Natural killer cell treated with Interleukin-12 subunit alpha and Interleukin-12 subunit beta and Interleukin-15 and Interleukin-18, amount 100 ng/mL, for 72 hours (primary cell): ENCODE measurements at regions not wholly inside any gene's neighbourhood (a gene's known extent, or its start where the extent isn't known, plus 50 kb on each side); places are given as distances from the start of the nearest gene placed in this dataset.

Experiments used
- ATAC-seq, 2 donors: fragments of 150-1000 bp; cut with Tn5 transposase in 1 of 2; sonication (Bioruptor Pico), chemical (Tn5 transposase) in 1 of 2; 2 replicates each; pipeline ENCODE4 v1.10.0; 2021
- DNase-seq: peaks from one replicate; pipeline ENCODE4 v3.0.0; 2022; ENCODE audit warnings: low spot score
- H3K27ac Mint-ChIP-seq, 2 donors: 1 replicate in 1 of 2; 2 replicates in 1 of 2; pipeline ENCODE4 v1.8.0; 2022; ENCODE audit warnings: mixed read lengths in 2 of 2, mild to moderate bottlenecking in 1 of 2, moderate library complexity in 1 of 2
- H3K27me3 Mint-ChIP-seq, 2 donors: 1 replicate in 1 of 2; 2 replicates in 1 of 2; pipeline ENCODE4 v1.8.0; 2022; ENCODE audit warnings: mixed read lengths in 2 of 2
- H3K36me3 Mint-ChIP-seq: one replicate; pipeline ENCODE4 v1.8.0; 2022; ENCODE audit warnings: mixed read lengths
- H3K4me1 Mint-ChIP-seq, 2 donors: 1 replicate in 1 of 2; 2 replicates in 1 of 2; pipeline ENCODE4 v1.8.0; 2022; ENCODE audit warnings: low read depth in 2 of 2, mixed read lengths in 2 of 2, mild to moderate bottlenecking in 1 of 2
- H3K4me3 Mint-ChIP-seq: one replicate; pipeline ENCODE4 v1.8.0; 2022; ENCODE audit warnings: mixed read lengths
- H3K9me3 Mint-ChIP-seq: 2 replicates; pipeline ENCODE4 v1.8.0; 2022; ENCODE audit warnings: mixed read lengths

DNA sequence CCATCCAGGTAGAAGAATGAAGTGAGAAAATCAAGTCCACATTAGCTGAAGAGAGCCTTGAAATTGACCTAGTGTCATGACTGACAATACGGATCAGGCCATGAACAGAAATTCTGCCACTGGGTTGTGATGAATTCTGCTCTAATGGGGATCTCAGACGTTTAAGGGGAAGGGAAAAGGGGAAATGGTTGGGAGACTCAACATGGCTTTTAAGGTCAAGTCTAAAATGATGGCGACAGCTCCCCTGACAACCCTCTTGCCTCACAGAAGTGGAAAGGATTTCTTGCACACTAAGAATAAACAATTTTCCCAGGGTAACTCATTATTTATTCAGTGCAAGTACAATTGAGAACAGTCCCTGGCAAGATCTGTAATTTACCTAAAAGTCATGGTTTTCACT is 302.5 kb upstream of the ACVR2A start:
- DNase-seq (no peak), ATAC-seq (no peak)
- peaks cover 0 to 10% of the 10 kb centered on the region in 2 donors for H3K4me1 Mint-ChIP-seq
- H3K27ac Mint-ChIP-seq, result no peak overlapping the region
- H3K27me3 Mint-ChIP-seq, result peaks cover 0 to 4% of the 10 kb centered on the region in 2 donors
- H3K9me3 Mint-ChIP-seq, result peaks cover 3% of the 10 kb centered on the region
- no peak overlapping the region for H3K4me3 Mint-ChIP-seq
- H3K36me3 Mint-ChIP-seq, result no peaks in the 10 kb centered on the region

DNA sequence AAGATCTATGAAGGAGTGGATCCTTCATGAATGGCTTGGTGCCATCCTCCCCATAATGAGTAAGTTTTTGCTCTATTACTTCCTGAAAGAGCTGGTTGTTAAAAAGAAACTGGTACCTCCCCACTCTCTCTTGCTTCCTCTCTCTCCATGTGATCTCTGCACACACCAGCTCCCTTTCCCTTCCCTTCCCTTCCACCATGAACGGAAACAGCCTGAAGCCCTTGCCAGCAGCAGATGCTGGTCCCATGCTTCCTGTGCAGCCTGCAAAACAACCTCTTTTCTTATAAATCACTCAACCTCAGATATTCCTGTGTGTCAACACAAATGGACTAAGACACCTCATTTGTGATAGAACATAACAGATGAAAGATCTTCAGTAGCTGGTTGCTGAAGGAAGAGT is 303.5 kb upstream of the ACVR2A start:
- Mint-ChIP-seq H3K27ac (no peak overlapping the region), H3K36me3 (no peaks in the 10 kb centered on the region), H3K9me3 (peaks cover 3% of the 10 kb centered on the region), H3K4me1 (peaks cover 0 to 9% of the 10 kb centered on the region in 2 donors), H3K27me3 (peaks cover 0 to 4% of the 10 kb centered on the region in 2 donors), H3K4me3 (no peak overlapping the region)
- DNase-seq (no peak), ATAC-seq (no peak)

DNA sequence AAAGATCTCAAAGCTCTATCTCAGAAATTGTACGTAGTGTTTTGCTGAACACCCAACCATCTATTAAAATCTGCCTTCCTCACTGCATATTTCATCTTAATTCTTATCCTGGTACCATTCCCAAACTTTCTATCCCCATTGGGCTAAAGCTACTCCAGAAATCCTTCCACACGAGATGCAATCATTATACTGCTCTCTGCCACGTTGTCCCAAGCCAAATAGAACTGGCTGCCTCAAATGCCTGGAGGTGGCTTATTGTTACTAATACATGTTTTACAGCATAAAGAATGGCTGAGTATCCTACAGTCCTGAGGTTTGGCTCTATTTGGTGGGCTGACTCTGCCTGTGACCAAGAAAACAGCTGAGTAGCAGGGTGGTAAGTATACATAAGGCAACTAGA is 306.0 kb upstream of the ACVR2A start:
- peaks cover 3% of the 10 kb centered on the region for H3K9me3 Mint-ChIP-seq

DNA sequence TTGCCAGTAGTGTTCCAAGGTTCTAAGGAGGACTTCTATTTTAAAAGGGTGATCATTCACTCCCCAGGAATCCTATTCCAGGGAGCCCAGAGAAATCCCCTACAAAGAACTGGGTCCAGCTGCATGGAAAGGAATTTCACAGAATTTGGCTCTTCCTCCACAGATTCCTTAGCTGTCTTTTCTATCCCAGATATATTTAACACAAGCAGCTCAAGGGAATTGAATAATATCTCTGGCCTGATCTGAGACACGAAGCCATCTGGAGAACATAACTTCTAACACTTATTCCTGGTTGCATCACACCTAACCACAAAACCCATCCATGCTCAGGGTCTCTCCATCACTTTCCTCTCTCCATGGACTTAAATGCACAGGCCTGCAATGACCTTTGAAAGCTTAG is 306.7 kb upstream of the ACVR2A start:
- Mint-ChIP-seq H3K27ac (no peak overlapping the region), H3K36me3 (no peaks in the 10 kb centered on the region), H3K4me3 (no peak overlapping the region), H3K9me3 (peaks cover 3% of the 10 kb centered on the region), H3K4me1 (peaks cover 0 to 6% of the 10 kb centered on the region in 2 donors), H3K27me3 (peaks cover 0 to 4% of the 10 kb centered on the region in 2 donors)
- DNase-seq, result no peak
- no peak for ATAC-seq

More for the DNA sequence above, 306.0 kb upstream of the ACVR2A start:
- Mint-ChIP-seq H3K4me3 (no peak overlapping the region), H3K27ac (no peak overlapping the region), H3K4me1 (peaks cover 0 to 6% of the 10 kb centered on the region in 2 donors), H3K36me3 (no peaks in the 10 kb centered on the region), H3K27me3 (peaks cover 0 to 4% of the 10 kb centered on the region in 2 donors)
- DNase-seq, result no peak
- ATAC-seq, result no peak

DNA sequence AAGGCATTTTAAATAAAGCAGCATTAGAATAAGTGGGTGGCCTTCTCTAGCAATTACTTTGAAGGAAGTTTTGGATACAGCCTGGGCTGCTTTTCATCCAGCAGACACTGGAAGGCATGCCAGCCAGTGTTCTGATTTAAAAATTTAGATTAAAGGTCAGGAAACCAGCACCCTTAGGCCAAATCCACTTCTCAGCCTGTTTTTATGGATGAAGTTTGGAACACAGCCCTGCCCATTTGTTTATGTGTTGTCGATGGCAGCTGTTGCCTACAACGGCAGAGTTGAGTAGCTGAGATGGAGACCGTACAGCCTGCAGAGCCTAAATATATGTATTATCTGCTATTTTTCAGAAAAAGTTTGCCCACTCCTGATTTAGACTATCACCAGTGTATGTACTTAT is 313.6 kb upstream of the ACVR2A start:
- H3K27ac Mint-ChIP-seq, result no peak overlapping the region

DNA sequence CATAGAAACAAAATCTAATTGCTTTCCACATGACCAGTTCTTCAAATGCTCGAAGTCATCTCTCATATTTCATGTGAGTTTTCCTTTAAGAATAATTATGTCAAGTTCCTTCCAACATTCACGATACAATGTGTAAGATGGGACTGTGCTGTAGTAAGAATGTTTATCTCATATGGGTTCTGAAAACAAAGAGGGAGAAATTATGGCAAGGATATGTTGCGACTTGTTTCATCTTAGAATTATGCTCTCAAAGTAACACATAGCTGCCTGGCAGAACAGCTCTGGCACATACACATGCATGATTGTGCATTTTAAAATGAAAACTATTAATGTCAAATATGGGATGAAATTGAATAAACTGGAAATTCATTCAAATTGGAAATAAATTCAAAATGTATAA is 314.8 kb upstream of the ACVR2A start:
- Mint-ChIP-seq H3K4me1 (peaks cover 0 to 9% of the 10 kb centered on the region in 2 donors), H3K4me3 (no peak overlapping the region), H3K36me3 (no peaks in the 10 kb centered on the region), H3K9me3 (no peaks in the 10 kb centered on the region), H3K27ac (no peak overlapping the region), H3K27me3 (no peaks in the 10 kb centered on the region)
- DNase-seq, result no peak
- ATAC-seq, result no peak

More for the DNA sequence above, 313.6 kb upstream of the ACVR2A start:
- no peaks in the 10 kb centered on the region for H3K36me3 Mint-ChIP-seq
- ATAC-seq (no peak), DNase-seq (no peak)
- H3K27me3 Mint-ChIP-seq, result no peaks in the 10 kb centered on the region
- no peak overlapping the region for H3K4me3 Mint-ChIP-seq
- H3K4me1 Mint-ChIP-seq, result peaks cover 0 to 1% of the 10 kb centered on the region in 2 donors
- H3K9me3 Mint-ChIP-seq, result no peaks in the 10 kb centered on the region

DNA sequence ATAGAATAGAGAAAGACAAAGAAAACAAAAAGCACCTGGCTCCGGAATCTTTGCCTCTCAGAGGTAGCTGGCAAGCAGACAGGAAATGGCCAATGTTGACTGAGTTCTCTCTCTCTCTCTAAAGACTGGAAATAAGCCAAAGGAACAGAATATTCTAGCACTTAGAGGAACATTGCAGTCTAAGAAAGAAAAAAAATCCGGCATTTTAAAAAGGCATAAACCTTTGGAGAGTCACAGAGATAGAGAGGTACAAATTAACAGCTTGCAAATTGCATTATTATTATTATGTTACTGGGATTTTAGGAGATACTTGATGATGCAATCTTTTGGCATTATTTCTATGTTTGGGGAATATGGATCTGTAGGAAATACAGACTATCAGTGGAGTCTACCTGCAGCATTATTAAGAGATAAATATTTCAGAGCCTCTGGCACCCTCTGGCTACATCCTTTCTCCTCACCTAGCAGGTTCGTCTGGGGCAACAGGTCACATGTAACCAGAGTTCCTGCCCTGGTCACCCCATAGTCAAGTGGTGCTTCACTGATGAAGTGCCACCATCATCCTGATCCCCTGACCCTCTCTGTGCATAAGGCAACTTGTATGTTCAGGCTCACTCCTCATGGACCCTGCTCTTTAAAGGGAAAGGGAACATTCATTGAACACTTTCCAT is 318.9 kb upstream of the ACVR2A start:
- H3K9me3 Mint-ChIP-seq, result no peaks in the 10 kb centered on the region
- peaks cover 0 to 3% of the 10 kb centered on the region in 2 donors for H3K27me3 Mint-ChIP-seq
- DNase-seq (no peak), ATAC-seq (no peak)
- peaks cover 0 to 9% of the 10 kb centered on the region in 2 donors for H3K4me1 Mint-ChIP-seq
- H3K27ac Mint-ChIP-seq, result no peak overlapping the region
- no peaks in the 10 kb centered on the region for H3K36me3 Mint-ChIP-seq
- no peak overlapping the region for H3K4me3 Mint-ChIP-seq

DNA sequence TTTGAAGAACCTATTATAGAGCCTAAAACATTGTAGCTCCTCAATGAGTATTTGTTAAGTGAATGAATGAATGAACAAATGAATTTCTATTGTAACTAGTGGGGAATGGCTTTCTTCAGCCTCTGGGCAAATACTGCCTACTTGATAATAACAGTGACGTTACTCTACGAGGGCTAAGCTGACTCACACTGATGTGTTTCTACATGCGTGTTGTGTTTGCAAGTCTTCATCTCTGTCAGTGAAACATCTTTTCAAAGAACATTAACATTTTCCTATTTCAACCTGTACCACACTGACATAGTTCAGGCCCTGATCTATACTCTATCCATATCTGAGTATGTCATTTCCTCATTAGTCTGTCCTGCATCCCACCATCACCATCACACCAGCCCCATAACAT is 319.9 kb upstream of the ACVR2A start:
- Mint-ChIP-seq H3K4me3 (no peak overlapping the region), H3K27me3 (peaks cover 0 to 3% of the 10 kb centered on the region in 2 donors), H3K36me3 (no peaks in the 10 kb centered on the region), H3K9me3 (no peaks in the 10 kb centered on the region), H3K27ac (no peak overlapping the region), H3K4me1 (peaks cover 0 to 16% of the 10 kb centered on the region in 2 donors)
- no peak for DNase-seq
- no peak for ATAC-seq

DNA sequence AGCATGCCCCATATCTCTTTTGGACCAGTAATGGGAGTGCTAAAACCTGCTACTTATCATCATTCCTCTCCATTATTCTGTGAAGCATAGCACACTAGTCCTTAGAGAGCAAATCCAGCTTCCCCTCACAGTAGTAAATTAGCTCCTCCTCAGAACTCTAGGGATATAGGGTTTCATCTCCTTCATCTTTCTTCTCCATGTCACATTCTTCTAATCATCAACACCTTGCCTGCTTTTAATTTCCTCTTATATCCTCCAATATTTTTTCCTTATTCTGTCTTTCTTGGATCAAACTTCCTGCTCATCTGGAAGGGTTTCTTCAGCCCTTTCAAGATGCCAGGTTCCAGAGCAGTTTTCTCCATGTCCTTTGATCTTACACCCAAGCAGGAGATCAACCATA is 321.4 kb upstream of the ACVR2A start:
- no peak overlapping the region for H3K4me3 Mint-ChIP-seq
- peaks cover 0 to 3% of the 10 kb centered on the region in 2 donors for H3K27me3 Mint-ChIP-seq
- peaks cover 0 to 16% of the 10 kb centered on the region in 2 donors for H3K4me1 Mint-ChIP-seq
- ATAC-seq, result no peak
- no peaks in the 10 kb centered on the region for H3K36me3 Mint-ChIP-seq
- no peak for DNase-seq
- no peaks in the 10 kb centered on the region for H3K9me3 Mint-ChIP-seq
- H3K27ac Mint-ChIP-seq, result no peak overlapping the region

DNA sequence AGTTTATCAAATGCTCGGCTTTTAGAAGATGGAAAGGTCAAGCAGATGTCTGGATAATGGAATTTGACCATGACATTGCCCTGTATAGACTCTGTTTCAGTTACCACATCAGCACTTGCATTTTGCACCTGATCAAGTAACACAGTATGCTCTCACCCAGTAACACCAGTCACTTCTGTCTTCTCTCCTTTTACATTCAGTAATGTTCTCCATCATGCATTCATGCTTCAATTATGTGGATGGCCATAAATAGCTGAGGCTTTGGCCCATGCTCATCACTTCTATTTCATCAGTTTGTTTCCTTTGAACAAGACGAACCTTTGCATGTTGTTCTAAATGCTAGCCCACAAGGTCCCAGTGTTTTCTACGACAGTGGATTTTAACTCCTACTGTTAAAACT is 322.9 kb upstream of the ACVR2A start:
- peaks cover 0 to 3% of the 10 kb centered on the region in 2 donors for H3K27me3 Mint-ChIP-seq
- no peaks in the 10 kb centered on the region for H3K9me3 Mint-ChIP-seq
- H3K36me3 Mint-ChIP-seq, result no peaks in the 10 kb centered on the region
- no peak overlapping the region for H3K4me3 Mint-ChIP-seq
- peaks cover 0 to 16% of the 10 kb centered on the region in 2 donors for H3K4me1 Mint-ChIP-seq
- no peak for ATAC-seq
- no peak for DNase-seq
- no peak overlapping the region for H3K27ac Mint-ChIP-seq

DNA sequence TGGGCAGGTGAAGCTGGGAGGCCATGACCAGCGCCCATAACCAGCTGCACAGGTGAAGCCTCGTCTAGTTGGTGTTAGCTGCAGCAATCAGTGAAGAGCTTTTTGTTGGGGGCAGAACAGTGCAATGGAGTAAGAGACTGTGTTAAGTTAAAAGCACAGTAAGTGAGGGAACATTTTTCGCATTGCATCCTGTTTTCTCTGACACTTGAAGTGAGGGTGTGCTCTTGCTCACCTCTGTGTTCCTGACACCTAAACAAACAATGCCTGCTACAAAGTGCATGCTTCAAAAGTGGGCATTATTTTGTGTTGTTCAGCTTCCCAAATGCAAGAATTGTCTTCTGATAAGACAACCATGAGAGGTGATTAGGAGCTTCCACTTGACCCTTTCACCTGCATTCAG is 324.0 kb upstream of the ACVR2A start:
- Mint-ChIP-seq H3K27ac (no peak overlapping the region), H3K4me1 (peaks cover 0 to 10% of the 10 kb centered on the region in 2 donors)

DNA sequence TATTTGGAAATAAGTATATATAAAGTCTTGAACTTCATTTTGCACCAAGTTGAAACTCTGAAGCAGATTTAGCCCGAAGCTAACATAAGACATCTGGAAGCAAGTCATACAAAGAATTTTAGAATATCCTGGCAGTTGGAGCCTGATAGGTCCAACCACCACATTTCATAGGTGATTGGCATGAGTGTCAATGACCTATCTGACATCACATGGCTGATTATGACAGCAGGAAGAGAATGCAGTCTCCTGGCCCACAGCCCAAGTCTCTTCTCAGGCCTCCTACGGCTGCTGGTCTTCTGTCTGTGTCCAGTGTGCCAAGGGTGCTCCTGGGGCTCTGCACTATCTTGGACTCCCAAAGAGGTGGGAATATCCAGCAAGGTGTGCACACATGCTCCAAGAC is 325.7 kb upstream of the ACVR2A start:
- H3K27me3 Mint-ChIP-seq, result peaks cover 0 to 3% of the 10 kb centered on the region in 2 donors
- no peak for DNase-seq
- ATAC-seq, result no peak
- H3K9me3 Mint-ChIP-seq, result no peaks in the 10 kb centered on the region
- no peak overlapping the region for H3K27ac Mint-ChIP-seq
- H3K4me3 Mint-ChIP-seq, result no peak overlapping the region
- H3K36me3 Mint-ChIP-seq, result no peaks in the 10 kb centered on the region
- H3K4me1 Mint-ChIP-seq, result peaks cover 0 to 6% of the 10 kb centered on the region in 2 donors

More for the DNA sequence above, 324.0 kb upstream of the ACVR2A start:
- no peaks in the 10 kb centered on the region for H3K36me3 Mint-ChIP-seq
- ATAC-seq (no peak), DNase-seq (no peak)
- no peaks in the 10 kb centered on the region for H3K9me3 Mint-ChIP-seq
- H3K27me3 Mint-ChIP-seq, result peaks cover 0 to 3% of the 10 kb centered on the region in 2 donors
- H3K4me3 Mint-ChIP-seq, result no peak overlapping the region

DNA sequence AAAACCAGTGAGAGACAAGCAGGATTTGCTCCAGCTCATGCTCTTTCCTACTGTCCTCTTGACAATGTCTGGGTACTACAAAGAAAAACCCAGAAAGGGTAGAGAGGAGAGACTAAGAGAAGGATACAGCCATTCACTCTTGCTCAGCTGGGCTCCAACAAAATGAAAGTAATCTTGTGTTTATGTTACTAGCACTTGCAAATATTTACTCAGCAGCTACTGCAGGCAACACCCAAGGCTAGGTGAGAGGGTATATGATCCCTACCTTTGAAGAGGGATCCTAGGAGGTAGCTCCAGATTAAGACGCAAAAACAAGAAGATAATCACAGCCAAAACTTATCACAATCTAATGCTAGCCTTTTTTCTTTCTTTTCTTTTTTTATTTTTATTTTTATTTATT is 329.6 kb upstream of the ACVR2A start:
- Mint-ChIP-seq H3K4me1 (no peaks in the 10 kb centered on the region), H3K4me3 (no peak overlapping the region), H3K36me3 (no peaks in the 10 kb centered on the region), H3K9me3 (no peaks in the 10 kb centered on the region), H3K27me3 (no peaks in the 10 kb centered on the region), H3K27ac (no peak overlapping the region)
- DNase-seq (no peak), ATAC-seq (no peak)

DNA sequence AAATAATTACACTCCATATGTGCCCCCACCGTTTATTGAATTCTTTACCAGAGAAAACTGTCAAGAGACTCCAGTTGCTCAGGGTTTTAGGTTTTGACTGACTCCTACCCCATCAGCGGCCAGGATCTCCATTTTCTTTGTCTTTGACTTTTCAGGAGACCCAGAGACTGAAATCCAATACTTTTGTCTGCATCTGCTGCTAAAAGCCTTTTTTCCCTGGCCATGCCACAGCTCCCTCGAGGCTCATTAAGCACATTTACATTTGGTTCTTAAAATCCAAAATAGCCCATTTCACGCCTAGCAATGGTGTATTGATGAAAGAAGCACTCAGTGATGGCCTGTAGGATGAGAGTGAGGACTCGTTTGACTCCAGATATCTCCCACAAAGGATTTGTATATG is 332.6 kb upstream of the ACVR2A start:
- peaks cover 0 to 2% of the 10 kb centered on the region in 2 donors for H3K27me3 Mint-ChIP-seq
- H3K27ac Mint-ChIP-seq, result no peak overlapping the region
- H3K4me3 Mint-ChIP-seq, result no peak overlapping the region
- H3K9me3 Mint-ChIP-seq, result peaks cover 3% of the 10 kb centered on the region
- no peaks in the 10 kb centered on the region for H3K4me1 Mint-ChIP-seq
- DNase-seq (no peak), ATAC-seq (no peak)
- no peaks in the 10 kb centered on the region for H3K36me3 Mint-ChIP-seq

DNA sequence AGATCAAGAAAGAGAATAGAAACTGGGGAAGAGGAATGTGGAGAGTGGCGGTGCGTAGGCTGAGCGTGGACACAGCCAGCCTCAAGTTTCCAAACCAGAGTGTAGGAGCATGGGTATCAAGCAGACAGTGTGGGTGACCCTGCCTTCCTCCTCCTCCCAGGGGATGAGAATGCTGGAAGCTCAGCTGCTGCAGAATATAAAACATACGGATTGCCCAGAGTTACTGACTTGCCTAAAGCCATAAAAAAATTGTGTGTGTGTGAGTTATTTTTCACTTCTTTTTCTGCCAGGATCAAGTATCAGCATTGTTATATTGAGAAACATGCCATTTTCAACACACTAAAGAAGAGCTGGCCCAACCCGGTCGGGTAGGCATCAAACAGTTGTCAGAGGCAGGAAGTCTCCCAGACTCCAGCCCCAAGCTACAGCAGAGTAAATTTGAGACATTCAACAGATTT is 333.3 kb upstream of the ACVR2A start:
- DNase-seq (no peak), ATAC-seq (no peak)
- no peak overlapping the region for H3K27ac Mint-ChIP-seq
- H3K36me3 Mint-ChIP-seq, result no peaks in the 10 kb centered on the region
- H3K27me3 Mint-ChIP-seq, result peaks cover 0 to 2% of the 10 kb centered on the region in 2 donors
- peaks cover 3% of the 10 kb centered on the region for H3K9me3 Mint-ChIP-seq
- no peaks in the 10 kb centered on the region for H3K4me1 Mint-ChIP-seq
- H3K4me3 Mint-ChIP-seq, result no peak overlapping the region
